ENCODE measurements at regions not wholly inside any gene's neighbourhood (a gene's known extent, or its start where the extent isn't known, plus 50 kb on each side); places are given as distances from the start of the nearest gene placed in this dataset.
A peak's percentile ranks its signal among the peaks of the same experiment; 100 is the strongest.

DNA sequence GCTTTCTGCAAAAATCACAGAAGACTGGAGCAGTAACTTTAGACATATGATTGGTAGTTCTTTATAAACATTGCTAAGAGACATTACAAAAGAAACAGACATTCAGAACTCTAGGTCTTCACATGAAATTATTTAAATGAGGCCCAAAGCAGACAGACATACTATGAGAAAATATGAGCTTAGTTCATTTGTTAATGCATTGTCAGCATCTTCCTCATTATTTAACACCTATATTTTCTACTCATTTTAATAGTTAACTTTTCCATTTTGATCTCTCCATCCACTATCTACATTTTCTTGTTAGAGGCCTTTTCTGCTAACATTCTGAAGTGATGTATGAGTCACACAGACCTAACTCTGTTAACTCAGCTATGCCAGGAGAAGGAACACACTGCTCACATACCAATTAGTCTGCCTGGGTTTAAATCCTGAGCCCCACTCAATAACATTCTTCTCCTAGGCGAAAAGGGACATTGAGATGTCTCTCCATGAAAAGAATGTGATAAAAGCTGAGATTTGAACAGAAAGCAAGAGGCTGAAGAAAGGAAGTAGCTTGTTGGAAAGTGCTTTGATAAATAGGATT is 400.3 kb upstream of the PKDCC start:
- FAIRE-seq (no peak), DNase-seq (ENCODE audit: low spot score) (no peak)

DNA sequence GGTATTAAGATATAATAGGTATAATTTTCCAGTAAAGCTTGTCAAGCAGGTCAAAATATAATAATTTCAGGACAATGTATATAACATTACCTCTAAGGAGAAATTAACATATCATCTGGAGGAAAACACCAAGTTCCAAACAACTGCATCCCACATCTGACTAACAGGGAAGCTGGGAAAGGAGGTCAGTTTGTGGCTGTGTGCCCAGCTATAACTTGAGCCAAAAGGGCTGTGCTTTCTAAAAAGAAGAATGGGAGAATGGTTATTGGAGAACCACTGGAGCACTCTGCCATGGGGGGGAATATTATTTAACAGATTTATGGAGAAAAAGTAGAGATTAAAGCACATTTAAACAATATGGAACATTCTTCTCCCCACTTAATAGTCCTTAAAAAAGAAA is 390.6 kb upstream of the PKDCC start:
- no peak for DNase-seq (ENCODE audit: low spot score)
- FAIRE-seq = no peak

DNA sequence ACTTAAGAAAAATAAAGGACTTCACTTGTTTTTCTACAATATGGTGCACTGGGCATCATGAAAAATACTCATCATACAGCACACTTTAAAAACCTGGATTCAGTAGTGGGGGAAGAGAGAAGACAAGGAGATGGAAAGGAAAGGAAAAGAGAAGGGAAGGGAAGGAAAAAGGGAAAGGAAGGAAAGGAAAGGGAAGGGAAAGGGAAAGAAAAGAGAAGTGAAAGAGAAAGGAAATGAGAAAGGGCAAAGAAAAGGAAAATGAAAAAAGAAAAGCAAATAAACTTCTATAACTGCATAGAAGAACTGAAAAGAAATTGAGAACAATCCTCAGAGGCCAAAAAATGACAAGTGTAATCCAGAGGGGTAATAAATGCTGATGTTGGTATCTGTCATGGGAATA is 388.1 kb upstream of the PKDCC start:
- DNase-seq (ENCODE audit: low spot score) (no peak), FAIRE-seq (no peak)

- DNase-seq (ENCODE audit: low spot score) = no peak
- FAIRE-seq = no peak
These were observed 385.4 kb upstream of the PKDCC start for GRCh38 chr2:41662461-41662860.

GRCh38 chr2:41663056-41663455 is 384.8 kb upstream of the PKDCC start:
- DNase-seq (ENCODE audit: low spot score) (no peak), FAIRE-seq (no peak)

- FAIRE-seq (no peak), DNase-seq (ENCODE audit: low spot score) (no peak)
These were observed 379.3 kb upstream of the PKDCC start for GRCh38 chr2:41668529-41668928.

- FAIRE-seq (no peak), DNase-seq (ENCODE audit: low spot score) (no peak)
These were observed 369.2 kb upstream of the PKDCC start for GRCh38 chr2:41678639-41679038.

GRCh38 chr2:41686156-41686555 is 361.7 kb upstream of the PKDCC start:
- FAIRE-seq = no peak

GRCh38 chr2:41691561-41691960 is 356.3 kb upstream of the PKDCC start:
- no peak for DNase-seq (ENCODE audit: low spot score)
- FAIRE-seq = no peak

More at GRCh38 chr2:41686156-41686555, 361.7 kb upstream of the PKDCC start:
- DNase-seq (ENCODE audit: low spot score) = no peak

GRCh38 chr2:41694536-41695049 is 353.2 kb upstream of the PKDCC start:
- DNase-seq (ENCODE audit: low spot score) (no peak), FAIRE-seq (no peak)

GRCh38 chr2:41695198-41696113 is 352.4 kb upstream of the PKDCC start:
- no peak for DNase-seq (ENCODE audit: low spot score)
- FAIRE-seq = no peak

DNA sequence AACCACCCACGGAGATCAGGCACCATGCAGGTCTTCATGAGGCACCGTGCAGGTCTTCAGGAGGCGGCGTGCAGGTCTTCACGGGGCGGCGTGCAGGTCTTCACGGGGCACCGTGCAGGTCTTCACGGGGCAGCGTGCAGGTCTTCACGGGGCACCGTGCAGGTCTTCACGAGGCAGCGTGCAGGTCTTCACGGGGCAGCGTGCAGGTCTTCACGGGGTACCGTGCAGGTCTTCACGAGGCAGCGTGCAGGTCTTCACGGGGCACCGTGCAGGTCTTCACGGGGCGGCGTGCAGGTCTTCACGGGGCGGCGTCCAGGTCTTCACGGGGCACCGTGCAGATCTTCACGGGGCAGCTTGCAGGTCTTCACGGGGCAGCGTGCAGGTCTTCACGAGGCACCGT is 350.4 kb upstream of the PKDCC start:
- DNase-seq (ENCODE audit: low spot score) (no peak), FAIRE-seq (no peak)

DNA sequence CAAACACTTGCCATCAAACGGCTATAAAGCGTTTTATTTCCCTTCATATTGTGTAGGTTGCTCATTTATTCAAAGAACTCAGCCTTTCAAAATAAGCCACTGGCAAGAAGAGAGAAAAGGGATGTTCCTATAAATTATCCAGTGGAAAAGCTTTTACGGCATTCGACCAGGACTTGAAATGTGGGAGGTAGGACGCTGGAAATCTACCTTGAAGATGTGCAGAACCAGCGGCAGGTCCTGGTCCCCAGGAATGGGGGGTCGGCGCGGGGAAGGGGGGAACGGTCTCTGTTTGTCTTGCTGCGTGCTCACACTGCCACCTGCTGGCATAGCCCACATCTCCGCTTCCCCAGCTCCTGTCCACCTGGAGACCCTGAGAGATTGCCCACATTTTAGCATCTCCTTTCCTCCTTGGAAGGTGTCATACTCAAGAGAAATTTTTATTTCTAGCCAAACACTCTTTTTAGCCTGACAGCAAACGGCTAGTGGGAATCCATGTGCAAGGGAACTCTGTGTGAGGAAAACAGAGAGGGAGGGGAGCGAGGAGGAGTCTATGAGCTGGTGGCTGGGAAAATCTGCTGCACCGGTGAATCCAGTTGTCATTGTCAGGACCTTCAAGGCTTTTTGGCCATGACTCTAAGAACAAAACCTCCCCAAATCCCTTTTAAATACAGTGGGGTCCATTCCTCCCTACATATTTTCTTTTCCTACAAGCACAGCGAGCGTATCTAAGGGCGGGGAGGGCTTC is 349.0 kb upstream of the PKDCC start:
- no peak for DNase-seq (ENCODE audit: low spot score)
- no peak for FAIRE-seq

GRCh38 chr2:41701231-41701630 is 346.6 kb upstream of the PKDCC start:
- FAIRE-seq (no peak), DNase-seq (ENCODE audit: low spot score) (no peak)

DNA sequence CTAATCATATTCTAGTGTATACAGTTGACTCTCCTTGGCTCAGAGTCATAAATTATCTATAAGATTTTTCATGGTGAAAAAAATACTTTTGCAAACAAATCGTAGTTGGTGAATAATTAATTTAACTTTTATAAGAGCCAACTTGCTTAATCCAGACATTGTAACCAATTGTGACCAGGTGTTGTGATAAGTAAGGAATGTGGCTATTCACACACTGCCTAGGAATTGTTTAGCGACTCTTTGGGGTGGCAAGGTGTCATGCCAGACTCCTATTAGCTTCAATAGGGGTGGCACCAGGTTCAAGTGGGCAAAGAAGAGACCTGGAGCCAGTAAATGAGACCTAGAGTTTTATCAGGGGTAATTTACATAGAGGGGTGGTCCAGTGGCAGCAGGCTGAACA is 344.7 kb upstream of the PKDCC start:
- no peak for DNase-seq (ENCODE audit: low spot score)
- no peak for FAIRE-seq

- DNase-seq (ENCODE audit: low spot score) = no peak
- no peak for FAIRE-seq
These were observed 342.2 kb upstream of the PKDCC start for GRCh38 chr2:41705634-41706033.

DNA sequence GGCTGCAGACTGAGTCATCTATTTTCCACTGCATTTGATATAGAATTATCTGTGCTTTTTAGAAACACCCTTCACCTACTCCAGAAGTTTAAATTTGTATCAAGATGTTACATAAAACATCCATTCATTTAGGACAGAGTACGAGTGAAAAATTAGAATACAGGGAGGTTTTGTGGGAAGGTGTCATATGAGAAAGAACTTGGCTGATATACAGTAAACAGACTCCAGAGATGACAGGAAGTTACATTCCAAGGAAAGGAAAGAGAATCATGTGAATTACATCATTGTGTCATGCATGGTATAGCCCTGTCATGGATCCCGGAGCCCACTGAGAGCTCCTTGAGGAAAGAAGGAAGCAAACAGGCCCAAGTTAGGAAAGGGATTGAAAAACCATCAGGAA is 341.5 kb upstream of the PKDCC start:
- no peak for FAIRE-seq
- DNase-seq (ENCODE audit: low spot score) = no peak

DNA sequence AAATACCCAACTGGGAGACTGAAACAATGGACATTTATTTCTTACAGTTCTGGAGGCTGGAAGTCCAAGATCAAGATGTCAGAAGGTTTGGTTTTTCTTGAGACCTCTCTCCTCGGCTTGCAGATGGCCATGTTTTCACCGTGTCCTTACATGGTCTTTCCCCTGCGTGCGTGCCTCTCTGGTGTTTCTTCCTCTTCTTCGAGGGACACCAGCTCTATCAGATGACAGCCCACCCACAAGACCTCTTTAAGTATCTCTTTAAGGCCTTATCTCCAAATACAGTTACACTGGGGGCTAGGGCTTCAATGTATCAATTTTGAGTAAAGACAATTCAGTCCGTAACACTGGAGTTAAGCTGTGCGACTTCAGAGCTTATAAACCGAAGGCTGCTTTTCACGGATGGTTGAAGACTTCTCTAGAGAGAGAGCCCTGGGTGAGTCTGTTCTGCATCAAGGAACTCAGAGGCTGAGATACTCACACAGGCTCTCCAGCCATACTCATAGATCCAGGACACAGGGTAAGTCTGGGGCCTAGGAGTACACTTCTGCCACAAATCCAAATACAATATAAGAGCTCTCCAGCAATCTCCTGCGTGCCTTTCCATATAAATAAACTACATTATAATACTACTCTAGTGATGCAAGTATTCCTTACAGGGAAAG is 339.9 kb upstream of the PKDCC start:
- FAIRE-seq = no peak

GRCh38 chr2:41709702-41710599 is 337.9 kb upstream of the PKDCC start:
- DNase-seq (ENCODE audit: low spot score) (peak; percentile 26), FAIRE-seq (peak; percentile 23)

More for the DNA sequence above, 339.9 kb upstream of the PKDCC start:
- no peak for DNase-seq (ENCODE audit: low spot score)

DNA sequence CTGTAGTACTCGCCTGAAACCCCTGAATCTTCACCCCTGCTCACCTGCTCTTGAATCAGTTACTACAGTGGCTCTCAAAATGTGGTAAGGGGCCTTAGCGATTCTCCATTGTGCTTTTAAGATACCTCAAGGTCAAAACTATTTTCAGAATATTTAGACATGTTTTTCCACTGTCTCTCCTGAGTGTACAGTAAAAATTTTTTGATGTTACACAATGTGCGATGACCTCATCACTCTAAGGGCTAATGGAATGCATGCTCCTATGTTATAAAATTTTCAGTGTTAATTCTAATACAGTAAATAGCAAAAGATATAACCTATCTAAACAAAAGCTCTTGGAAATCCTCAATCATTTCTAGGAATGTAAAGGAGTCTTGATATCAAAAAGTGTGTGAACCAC is 336.9 kb upstream of the PKDCC start:
- DNase-seq (ENCODE audit: low spot score) = no peak
- no peak for FAIRE-seq
